ENCODE measurements at regions not wholly inside any gene's neighbourhood (a gene's known extent, or its start where the extent isn't known, plus 50 kb on each side); places are given as distances from the start of the nearest gene placed in this dataset.
A peak's percentile ranks its signal among the peaks of the same experiment; 100 is the strongest.

- peaks cover 1 to 6% of the 10 kb centered on the region in 2 donors for H3K4me1 Mint-ChIP-seq
- H3K27ac Mint-ChIP-seq: no peak overlapping the region
- no peaks in the 10 kb centered on the region for H3K36me3 Mint-ChIP-seq
- H3K4me3 Mint-ChIP-seq: no peak overlapping the region
- DNase-seq: no peak
- peaks cover 0 to 9% (median 0%) of the 10 kb centered on the region in 3 donors for H3K27me3 Mint-ChIP-seq (ENCODE audit: low read depth in 3 of 3)
- no peaks in the 10 kb centered on the region for H3K9me3 Mint-ChIP-seq
Observed at GRCh38 chr2:216298719-216299495, 73.4 kb downstream of the MARCHF4 start.

- H3K27ac Mint-ChIP-seq: peak overlapping the region in 1 of 6 donors; percentile 22
- no peaks in the 10 kb centered on the region for H3K9me3 Mint-ChIP-seq
- H3K27me3 Mint-ChIP-seq (ENCODE audit: low read depth in 3 of 3): peaks cover 0 to 9% (median 0%) of the 10 kb centered on the region in 3 donors
- H3K4me1 Mint-ChIP-seq: peaks cover 1 to 6% of the 10 kb centered on the region in 2 donors
- no peak overlapping the region for H3K4me3 Mint-ChIP-seq
- DNase-seq: no peak
- H3K36me3 Mint-ChIP-seq: no peaks in the 10 kb centered on the region
Observed at GRCh38 chr2:216296856-216297255, 75.4 kb downstream of the MARCHF4 start.

GRCh38 chr2:216294305-216294704 lies 78.0 kb downstream of the MARCHF4 start:
- H3K9me3 Mint-ChIP-seq: no peaks in the 10 kb centered on the region
- H3K36me3 Mint-ChIP-seq: no peaks in the 10 kb centered on the region
- peaks cover 0 to 6% (median 0%) of the 10 kb centered on the region in 3 donors for H3K27me3 Mint-ChIP-seq (ENCODE audit: low read depth in 3 of 3)
- no peak overlapping the region for H3K4me3 Mint-ChIP-seq
- H3K4me1 Mint-ChIP-seq: peaks cover 1 to 6% of the 10 kb centered on the region in 2 donors
- H3K27ac Mint-ChIP-seq: no peak overlapping the region
- no peak for DNase-seq

- no peaks in the 10 kb centered on the region for H3K36me3 Mint-ChIP-seq
- no peak overlapping the region for H3K27ac Mint-ChIP-seq
Observed at GRCh38 chr2:216293883-216294282, 78.4 kb downstream of the MARCHF4 start.

DNA sequence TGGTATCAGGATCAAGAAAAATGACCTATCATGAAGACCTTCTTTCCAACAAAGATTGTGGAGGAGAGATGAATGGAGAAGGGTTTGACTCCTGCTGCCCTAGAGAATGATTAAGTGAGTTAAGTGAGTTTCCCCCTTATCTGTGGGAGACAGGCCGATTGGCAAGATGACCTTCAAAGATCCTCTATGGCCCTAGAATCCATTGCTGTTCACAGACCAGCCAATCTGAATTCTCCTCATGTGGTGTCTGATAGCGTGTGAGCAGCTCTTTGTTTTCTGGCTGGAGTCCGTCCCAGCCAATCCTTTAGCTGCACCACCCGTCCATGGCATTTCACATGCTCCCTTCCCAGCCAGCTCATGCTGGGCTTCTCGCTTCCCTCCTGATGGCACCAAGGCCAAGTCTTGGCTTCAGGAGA lies 79.4 kb downstream of the MARCHF4 start:
- Mint-ChIP-seq H3K4me1 (peaks cover 1 to 6% of the 10 kb centered on the region in 2 donors), H3K36me3 (no peaks in the 10 kb centered on the region), H3K27me3 (ENCODE audit: low read depth in 3 of 3) (peaks cover 0 to 6% (median 0%) of the 10 kb centered on the region in 3 donors), H3K9me3 (no peaks in the 10 kb centered on the region), H3K27ac (no peak overlapping the region), H3K4me3 (no peak overlapping the region)
- no peak for DNase-seq

More at GRCh38 chr2:216293883-216294282, 78.4 kb downstream of the MARCHF4 start:
- Mint-ChIP-seq H3K4me1 (peaks cover 1 to 6% of the 10 kb centered on the region in 2 donors), H3K4me3 (no peak overlapping the region), H3K9me3 (no peaks in the 10 kb centered on the region), H3K27me3 (ENCODE audit: low read depth in 3 of 3) (peaks cover 0 to 6% (median 0%) of the 10 kb centered on the region in 3 donors)
- no peak for DNase-seq

- H3K9me3 Mint-ChIP-seq: no peaks in the 10 kb centered on the region
- H3K27ac Mint-ChIP-seq: no peak overlapping the region
Observed at GRCh38 chr2:216292475-216292874, 79.8 kb downstream of the MARCHF4 start.

DNA sequence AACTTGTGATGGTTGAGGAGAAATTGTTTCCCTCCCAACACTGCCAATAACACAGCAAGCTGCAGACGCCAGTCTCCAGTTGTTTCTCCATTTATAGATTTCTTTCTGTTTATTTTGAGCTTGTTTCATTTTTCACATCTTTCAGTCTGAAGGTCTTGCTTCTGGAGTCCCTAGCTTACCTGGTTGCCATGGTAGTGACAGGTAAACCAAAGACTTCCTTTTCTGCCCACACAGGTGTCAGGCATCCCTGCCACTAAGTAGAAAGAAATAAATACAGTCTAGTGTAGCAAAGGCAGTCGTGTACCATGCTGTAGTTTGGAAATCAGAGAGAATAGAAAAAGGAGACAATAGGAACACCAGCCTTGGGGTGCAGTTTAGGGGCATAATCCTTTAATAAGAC lies 82.8 kb downstream of the MARCHF4 start:
- no peaks in the 10 kb centered on the region for H3K27me3 Mint-ChIP-seq (ENCODE audit: low read depth in 3 of 3)
- no peaks in the 10 kb centered on the region for H3K36me3 Mint-ChIP-seq
- H3K9me3 Mint-ChIP-seq: no peaks in the 10 kb centered on the region
- no peak overlapping the region for H3K4me3 Mint-ChIP-seq
- DNase-seq: no peak
- no peaks in the 10 kb centered on the region for H3K4me1 Mint-ChIP-seq
- no peak overlapping the region for H3K27ac Mint-ChIP-seq

More at GRCh38 chr2:216292475-216292874, 79.8 kb downstream of the MARCHF4 start:
- H3K4me3 Mint-ChIP-seq: no peak overlapping the region
- H3K36me3 Mint-ChIP-seq: no peaks in the 10 kb centered on the region
- H3K4me1 Mint-ChIP-seq: peaks cover 1 to 6% of the 10 kb centered on the region in 2 donors
- DNase-seq: no peak
- peaks cover 0 to 5% (median 0%) of the 10 kb centered on the region in 3 donors for H3K27me3 Mint-ChIP-seq (ENCODE audit: low read depth in 3 of 3)

DNA sequence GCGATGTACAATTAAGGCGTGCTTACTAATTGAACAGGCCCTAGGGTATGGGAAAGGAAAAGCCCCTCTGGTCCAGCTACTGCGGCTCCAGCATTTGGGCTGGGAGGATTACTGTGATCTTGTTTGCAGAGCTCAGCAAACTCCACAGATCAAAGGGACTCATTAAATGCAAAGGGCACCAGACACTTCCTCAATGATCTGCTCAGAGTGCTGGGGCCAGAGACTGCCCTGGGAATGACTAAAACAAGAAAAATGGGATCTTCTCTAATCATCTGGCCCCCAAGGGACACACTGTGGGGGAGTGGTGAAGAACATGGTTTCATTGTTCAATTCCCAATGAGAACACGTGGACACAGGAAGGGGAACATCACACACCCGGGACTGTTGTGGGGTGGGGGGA lies 85.0 kb downstream of the MARCHF4 start:
- Mint-ChIP-seq H3K4me1 (no peaks in the 10 kb centered on the region), H3K36me3 (peaks cover 0 to 3% (median 0%) of the 10 kb centered on the region in 3 donors), H3K27ac (no peak overlapping the region), H3K9me3 (no peaks in the 10 kb centered on the region), H3K27me3 (ENCODE audit: low read depth in 3 of 3) (peaks cover 0 to 2% (median 0%) of the 10 kb centered on the region in 3 donors), H3K4me3 (no peak overlapping the region)
- DNase-seq: no peak

DNA sequence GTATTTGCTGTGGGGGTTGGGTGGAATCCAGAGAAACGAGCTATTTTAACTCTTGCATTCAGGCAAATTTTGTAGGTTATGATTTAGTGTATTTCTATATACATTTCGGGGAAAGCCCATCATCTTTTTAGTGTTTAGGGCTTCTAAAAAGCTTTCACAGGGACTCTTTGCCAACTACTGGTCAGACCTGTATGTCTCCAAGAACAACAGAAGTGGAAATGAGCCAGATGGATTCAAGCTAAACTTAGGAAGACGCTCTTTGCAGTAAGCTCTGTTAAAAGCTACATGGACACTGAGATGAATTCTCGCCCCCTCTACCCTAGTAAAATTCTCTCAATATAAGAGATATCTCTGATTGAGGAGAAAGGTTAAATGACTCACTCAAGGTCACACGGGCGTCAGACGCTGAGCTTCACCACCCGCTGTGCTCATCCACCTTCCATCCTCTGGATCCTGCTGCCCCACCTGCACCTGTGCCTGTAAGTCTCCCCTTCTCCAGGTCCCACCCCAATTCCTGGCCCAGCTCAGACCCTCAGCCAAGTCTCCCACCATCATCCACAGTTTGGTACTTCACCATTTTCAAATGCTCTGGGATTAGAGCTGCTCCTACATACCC lies 85.6 kb downstream of the MARCHF4 start:
- Mint-ChIP-seq H3K36me3 (peaks cover 0 to 3% (median 0%) of the 10 kb centered on the region in 3 donors), H3K4me3 (no peak overlapping the region), H3K27ac (no peak overlapping the region), H3K27me3 (ENCODE audit: low read depth in 3 of 3) (peaks cover 0 to 2% (median 0%) of the 10 kb centered on the region in 3 donors), H3K4me1 (no peaks in the 10 kb centered on the region), H3K9me3 (no peaks in the 10 kb centered on the region)
- DNase-seq: no peak

- no peak overlapping the region for H3K4me3 Mint-ChIP-seq
- H3K27ac Mint-ChIP-seq: no peak overlapping the region
- no peaks in the 10 kb centered on the region for H3K4me1 Mint-ChIP-seq
- DNase-seq: no peak
- H3K27me3 Mint-ChIP-seq (ENCODE audit: low read depth in 3 of 3): peaks cover 0 to 2% (median 0%) of the 10 kb centered on the region in 3 donors
- peaks cover 0 to 3% (median 0%) of the 10 kb centered on the region in 3 donors for H3K36me3 Mint-ChIP-seq
- no peaks in the 10 kb centered on the region for H3K9me3 Mint-ChIP-seq
Observed at GRCh38 chr2:216285701-216286100, 86.6 kb downstream of the MARCHF4 start.

DNA sequence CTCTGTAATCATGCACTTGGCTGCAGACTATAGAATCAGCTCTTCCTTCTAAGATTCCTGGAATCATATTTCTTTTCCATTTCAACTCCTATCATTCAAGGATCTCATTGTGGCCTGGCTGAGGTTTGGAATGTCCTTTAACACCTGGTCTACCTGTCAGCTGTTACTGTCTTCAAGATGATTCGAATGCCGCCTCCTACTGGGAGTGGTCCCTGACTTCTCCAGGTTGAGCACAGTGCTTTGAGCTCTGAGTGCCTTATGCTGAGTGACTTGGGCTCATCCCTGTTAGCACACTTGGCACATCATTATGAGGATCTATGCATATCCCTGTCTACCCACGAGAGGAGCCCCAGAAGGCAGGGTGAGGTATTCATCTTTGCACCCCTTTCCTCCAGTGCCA lies 87.6 kb downstream of the MARCHF4 start:
- no peaks in the 10 kb centered on the region for H3K9me3 Mint-ChIP-seq
- H3K4me3 Mint-ChIP-seq: no peak overlapping the region
- peaks cover 0 to 3% (median 0%) of the 10 kb centered on the region in 3 donors for H3K36me3 Mint-ChIP-seq
- DNase-seq: no peak
- H3K27ac Mint-ChIP-seq: no peak overlapping the region
- peaks cover 0 to 2% (median 0%) of the 10 kb centered on the region in 3 donors for H3K27me3 Mint-ChIP-seq (ENCODE audit: low read depth in 3 of 3)
- no peaks in the 10 kb centered on the region for H3K4me1 Mint-ChIP-seq

GRCh38 chr2:216283038-216283900 lies 89.0 kb downstream of the MARCHF4 start:
- no peak for DNase-seq
- Mint-ChIP-seq H3K9me3 (no peaks in the 10 kb centered on the region), H3K27me3 (ENCODE audit: low read depth in 3 of 3) (peaks cover 0 to 2% (median 0%) of the 10 kb centered on the region in 3 donors), H3K36me3 (peaks cover 0 to 3% (median 0%) of the 10 kb centered on the region in 3 donors), H3K4me1 (no peaks in the 10 kb centered on the region), H3K27ac (peak overlapping the region in 2 of 6 donors; percentile 21 to 36), H3K4me3 (no peak overlapping the region)

DNA sequence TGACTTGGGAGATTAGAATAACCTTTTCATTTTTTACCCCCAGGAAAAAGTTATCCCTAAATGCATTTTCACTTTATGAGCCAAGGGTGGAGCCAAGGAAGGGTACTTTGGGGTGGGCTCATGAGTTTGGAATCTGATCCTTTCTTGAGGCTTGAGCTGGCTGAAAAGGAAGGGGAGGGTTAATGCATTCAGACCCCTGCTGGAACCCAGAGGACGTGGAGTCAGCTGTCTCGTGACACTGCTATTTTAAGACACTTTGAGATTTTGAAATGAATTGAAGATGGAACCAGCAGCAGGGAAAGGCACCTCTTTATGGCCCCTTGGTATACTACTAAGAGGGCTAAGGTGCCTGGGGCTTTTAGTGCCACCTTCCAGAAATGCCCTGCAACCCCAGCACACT lies 90.4 kb downstream of the MARCHF4 start:
- Mint-ChIP-seq H3K9me3 (no peaks in the 10 kb centered on the region), H3K27me3 (ENCODE audit: low read depth in 3 of 3) (peaks cover 0 to 3% (median 2%) of the 10 kb centered on the region in 3 donors), H3K36me3 (peaks cover 0 to 3% (median 0%) of the 10 kb centered on the region in 3 donors), H3K27ac (no peak overlapping the region), H3K4me3 (no peak overlapping the region), H3K4me1 (no peaks in the 10 kb centered on the region)
- DNase-seq: no peak

All from immature natural killer cell (primary cell).